ENCODE measurements at regions not wholly inside any gene's neighbourhood (a gene's known extent, or its start where the extent isn't known, plus 50 kb on each side); places are given as distances from the start of the nearest gene placed in this dataset.

- TF ChIP-seq CTCF (IDR thresholded peaks at IDR 0.05) (no peak), POLR2A (IDR thresholded peaks at IDR 0.05) (no peak), EP300 (IDR thresholded peaks at IDR 0.05) (no peak)
Measured at GRCh38 chr22:35148381-35148780, 82.4 kb downstream of the ISX start.
